COLO668 (cell line): ENCODE measurements at regions not wholly inside any gene's neighbourhood (a gene's known extent, or its start where the extent isn't known, plus 50 kb on each side); places are given as distances from the start of the nearest gene placed in this dataset.
A peak's percentile ranks its signal among the peaks of the same experiment; 100 is the strongest.
"Not testable (repeated sequence)": the region's sequence is repeated elsewhere in the genome, so short reads cannot be mapped to it uniquely, and the experiment has no call there.

ENCODE experiments used
- DNase-seq: peaks from one replicate; lab custom pipeline; 2025; ENCODE audit not compliant: unreplicated experiment; lab: John Stamatoyannopoulos, UW

DNA sequence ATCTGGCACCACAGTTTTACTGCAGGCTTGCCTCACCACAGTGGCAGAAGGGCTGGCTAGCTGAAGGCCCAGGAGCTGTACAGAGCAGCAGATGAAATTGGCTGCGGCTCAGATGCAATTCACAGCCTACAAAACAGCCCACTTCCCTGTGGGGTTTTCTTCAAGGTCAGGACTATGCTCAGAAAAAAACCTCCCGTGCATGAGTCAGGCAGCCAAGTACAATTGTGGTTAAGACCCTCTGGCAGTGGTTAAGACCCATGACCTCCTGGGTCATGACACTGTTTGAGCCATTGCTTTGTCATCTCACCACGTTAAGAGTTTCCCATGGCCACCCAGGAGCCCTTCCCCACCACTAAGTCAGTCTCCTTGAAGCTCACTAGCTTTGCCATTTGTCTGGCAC, 276.3 kb downstream of the HNRNPD start:
- no peak for DNase-seq

DNA sequence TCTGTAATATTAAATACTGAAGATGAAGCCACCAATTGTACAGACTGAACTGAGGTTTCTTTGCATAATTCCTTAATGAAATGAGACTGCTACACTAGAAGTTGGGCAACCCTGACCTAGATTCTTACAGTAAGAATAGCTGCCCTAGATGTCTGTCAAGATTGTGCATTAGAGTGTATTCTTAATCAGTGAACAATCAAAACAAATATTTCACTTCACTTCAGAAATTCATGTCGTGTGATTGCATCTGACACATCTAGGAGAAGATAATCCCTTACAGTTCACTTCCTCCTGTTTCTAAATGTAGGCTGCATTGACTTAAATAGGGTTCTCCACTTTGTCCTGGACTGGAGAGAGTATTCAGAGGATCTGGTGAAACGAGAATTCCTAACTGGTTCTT, 283.1 kb downstream of the HNRNPD start:
- DNase-seq = no peak

DNA sequence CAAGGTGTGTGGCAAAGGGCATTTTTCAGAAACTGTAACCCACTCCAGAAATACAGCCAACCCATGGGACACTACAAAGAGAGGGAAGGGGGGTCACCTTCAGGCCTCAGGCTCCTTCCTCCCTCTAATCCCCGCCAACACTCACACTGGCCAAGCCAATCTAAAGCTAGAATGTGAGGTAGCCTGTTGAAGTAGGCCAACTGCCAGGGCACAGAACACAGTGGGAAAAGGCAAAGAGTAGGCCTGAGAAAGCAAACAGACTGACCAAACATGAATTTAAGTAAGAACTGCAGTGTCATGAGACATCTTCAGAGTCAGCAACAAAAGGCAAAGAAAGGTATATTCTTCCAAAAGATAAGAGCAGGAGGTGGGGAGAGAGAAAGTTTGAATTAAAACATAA, 289.0 kb downstream of the HNRNPD start:
- DNase-seq = no peak

DNA sequence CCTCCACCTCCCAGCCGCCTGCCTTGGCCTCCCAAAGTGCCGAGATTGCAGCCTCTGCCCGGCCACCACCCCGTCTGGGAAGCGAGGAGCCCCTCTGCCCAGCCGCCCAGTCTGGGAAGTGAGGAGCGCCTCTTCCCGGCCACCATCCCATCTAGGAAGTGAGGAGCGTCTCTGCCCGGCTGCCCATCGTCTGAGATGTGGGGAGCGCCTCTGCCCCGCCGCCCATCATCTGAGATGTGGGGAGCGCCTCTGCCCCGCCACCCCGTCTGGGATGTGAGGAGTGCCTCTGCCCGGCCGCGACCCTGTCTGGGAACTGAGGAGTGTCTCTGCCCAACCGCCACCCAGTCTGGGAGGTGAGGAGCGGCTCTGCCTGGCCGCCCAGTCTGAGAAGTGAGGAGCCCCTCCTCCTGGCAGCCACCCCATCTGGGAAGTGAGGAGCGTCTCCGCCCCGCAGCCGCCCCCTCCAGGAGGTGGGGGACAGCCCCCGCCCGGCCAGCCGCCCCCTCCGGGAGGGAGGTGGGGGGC, 296.3 kb downstream of the HNRNPD start:
- DNase-seq = not testable (repeated sequence)

DNA sequence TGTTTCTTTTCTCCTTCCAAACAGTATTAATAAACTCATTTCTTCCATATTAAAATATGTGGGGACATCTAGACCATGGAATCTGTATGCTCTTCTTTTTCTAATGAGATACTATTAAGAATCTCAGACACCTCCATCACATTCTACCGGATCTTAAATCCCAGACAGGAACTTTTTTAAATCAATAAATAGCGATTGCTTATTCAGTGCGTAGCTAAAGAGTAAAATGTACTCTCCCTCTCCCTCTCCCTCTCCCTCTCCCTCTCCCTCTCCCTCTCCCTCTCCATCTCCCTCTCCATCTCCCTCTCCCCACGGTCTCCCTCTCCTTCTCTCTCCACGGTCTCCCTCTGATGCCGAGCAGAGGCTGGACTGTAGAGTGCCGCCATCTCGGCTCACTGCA, 297.0 kb downstream of the HNRNPD start:
- no peak for DNase-seq

DNA sequence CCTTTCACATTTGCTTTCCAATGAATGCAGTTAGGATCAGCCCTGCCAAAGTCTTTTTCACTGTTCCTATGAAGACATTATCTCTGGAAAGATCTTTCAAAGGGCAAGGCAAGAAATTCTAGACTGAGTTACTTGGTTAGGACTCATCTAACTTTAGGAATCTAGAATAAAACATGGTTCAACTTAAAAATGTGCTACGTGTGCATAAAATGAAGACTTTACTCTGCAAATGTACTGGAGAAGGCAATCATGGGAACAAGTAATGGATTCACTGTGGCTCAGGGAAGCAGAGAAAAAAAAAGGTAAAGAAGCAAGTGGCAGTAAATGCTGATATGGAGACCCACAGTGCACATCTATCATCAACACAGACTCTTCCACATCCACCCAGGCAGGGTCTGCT, 297.4 kb downstream of the HNRNPD start:
- DNase-seq = no peak

DNA sequence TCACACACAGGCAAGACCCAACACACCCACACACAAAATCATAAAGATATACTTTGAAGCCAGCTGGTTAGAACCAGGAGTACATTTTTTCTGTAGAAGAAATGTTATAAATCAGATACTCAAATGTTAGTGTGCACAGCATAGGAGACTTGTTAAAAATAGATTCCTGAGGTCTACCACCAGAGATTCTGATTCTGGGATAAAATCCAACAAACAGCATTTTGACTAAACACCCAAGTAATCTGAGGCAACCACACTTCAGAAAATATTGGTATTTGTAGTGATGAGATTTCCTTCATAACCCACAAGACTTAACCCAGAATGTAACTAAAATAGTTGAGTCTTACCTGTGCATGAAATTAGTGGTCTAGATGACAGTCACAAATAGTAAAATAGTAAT, 301.8 kb downstream of the HNRNPD start:
- no peak for DNase-seq

DNA sequence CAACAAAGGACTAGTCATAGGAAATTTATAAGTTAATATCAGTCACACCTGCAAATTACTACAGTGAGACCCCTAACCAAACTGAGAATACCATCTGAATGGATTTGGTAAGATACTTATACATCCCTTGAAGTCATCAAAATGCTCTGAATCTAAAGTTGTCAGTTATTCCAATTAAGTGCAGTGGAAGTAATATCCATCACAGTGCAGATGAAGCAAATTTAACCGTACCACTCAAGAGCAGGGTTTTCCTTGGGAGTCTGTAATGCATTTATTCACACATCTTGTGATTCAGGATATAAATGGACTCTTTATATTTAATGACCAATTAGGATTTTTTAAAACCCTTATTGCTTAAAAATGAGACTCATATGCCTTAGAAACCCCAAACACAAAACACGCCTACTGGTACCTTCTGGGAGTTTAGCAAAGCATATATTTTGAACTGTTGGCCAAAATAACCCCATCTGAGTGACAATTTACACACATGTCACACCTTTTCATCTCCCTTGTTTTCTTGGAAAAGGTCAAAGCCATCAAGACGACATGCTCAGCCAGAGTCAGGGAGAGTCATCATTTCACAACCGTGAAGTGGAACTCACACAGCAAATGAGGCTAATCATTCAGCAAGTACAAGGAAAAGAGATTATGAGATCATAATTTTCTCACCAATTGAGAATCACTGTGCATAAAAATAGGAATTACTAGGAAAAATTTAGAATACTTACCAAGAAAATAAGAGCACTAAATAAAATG, 303.7 kb downstream of the HNRNPD start:
- no peak for DNase-seq

DNA sequence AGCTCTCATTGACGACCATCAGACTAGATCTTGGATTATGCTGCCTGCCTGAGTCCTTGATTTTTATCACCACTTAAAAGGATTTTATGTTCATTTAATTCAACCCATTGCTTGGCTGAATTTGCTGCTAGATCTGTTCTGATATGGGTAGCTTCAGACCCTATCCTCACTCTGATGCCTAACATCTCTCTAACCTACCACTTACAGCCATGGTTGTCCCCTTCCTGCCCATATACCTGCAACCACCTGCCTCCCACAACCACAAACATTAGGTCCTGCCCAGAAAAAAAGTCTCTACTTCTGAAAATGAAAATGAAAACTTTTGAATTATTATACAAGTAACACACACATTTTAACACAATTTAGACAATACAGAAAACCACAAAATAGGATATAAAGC, 310.8 kb downstream of the HNRNPD start:
- DNase-seq = no peak

DNA sequence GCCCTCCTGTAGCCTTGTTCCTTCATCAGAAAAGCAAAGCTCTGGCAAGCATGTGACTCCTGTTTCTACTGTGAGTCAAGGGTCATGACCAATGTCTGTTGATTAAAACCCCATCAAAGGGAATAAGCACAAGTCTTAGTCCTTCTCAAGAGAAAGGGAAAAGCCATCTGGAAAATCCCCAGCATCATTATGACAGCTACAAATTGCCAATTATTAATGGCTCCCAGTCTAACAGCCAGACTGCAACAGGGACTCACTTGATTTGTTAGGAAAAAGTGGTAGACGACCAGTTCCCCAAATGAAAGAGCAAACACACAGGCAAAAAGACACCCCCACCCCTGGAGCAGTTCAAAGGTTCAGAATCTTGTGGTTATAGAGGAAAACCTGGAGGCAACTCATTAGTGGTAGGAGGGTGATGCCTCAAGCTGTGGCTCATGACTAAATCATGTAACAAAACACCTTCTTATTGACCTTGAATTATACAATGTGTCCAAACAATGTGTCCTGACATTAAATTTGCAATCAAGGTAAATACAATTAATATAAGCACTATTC, 315.7 kb downstream of the HNRNPD start:
- DNase-seq = no peak

DNA sequence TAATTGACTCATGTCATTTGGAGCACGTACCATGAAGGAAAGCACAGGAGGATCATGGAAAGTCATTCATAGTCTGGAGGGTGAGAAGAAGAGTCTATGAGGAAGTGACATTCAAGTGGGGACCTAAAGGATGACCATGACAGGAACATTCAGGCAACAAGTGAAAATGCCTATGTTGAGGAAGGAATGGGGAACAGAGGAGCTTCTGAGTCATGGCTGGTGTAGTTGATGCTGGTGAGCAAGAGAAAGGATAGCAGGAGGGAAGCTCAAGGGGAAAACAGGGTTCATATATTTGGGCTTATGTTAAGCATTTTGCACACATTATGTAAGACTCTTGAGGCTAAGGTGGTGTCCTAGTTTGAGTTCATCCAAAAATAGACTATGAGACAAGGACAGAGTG, 318.6 kb downstream of the HNRNPD start:
- no peak for DNase-seq

DNA sequence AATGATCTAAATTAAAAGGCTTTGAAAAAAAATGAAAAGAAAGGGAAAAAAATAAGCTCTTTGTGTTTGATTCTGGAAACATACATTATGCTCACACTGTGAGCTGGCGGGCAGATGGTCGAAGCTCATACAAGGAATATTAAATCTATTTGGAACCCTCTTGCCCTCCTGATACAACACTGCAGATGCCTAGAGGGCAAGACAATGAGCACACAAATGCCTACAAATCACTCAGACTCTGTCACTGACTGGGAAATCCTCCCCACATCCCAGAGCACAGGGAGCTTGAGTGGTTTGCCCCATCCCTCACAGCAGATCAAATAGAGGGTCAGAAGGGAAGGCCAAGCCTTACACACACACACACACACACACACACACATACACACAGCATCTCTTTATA, 320.4 kb downstream of the HNRNPD start:
- peak; percentile 14 for DNase-seq

DNA sequence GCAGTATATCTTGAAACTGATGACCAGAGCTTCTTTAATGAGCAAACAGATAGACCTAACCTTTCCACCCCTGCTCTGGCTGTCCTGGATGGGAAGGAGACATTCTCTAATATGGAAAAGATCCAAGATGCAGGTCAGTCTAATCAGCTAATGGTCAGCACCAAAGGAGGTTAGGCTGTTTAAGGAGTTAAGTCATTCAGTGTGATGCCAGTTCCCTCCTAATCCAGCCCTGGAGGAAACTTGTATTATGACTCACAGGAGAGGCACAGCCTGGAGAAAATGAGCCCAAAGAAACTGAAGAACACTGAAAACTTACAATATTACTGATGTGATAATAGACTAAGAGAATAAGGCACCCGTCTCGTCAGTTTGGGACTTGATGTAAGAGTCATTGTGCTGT, 323.0 kb downstream of the HNRNPD start:
- no peak for DNase-seq

DNA sequence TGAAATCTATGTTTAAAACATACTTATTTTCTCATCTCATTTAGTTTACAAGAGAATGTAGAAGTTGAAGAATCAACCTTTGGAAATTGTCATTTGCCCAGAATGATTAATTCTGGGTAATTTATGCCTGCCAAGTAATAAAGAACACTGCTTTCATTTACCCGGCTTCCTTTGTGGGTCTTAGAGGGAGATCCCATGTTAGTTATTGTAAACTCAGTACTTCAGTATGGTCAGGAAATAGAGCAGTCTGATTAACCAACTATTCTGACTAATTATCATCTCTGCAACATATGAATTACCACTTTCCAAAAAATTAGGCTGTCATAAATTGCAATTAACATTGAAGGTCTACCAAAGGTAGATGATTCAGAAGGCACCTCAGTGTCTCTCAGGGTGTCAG, 324.5 kb downstream of the HNRNPD start:
- no peak for DNase-seq

DNA sequence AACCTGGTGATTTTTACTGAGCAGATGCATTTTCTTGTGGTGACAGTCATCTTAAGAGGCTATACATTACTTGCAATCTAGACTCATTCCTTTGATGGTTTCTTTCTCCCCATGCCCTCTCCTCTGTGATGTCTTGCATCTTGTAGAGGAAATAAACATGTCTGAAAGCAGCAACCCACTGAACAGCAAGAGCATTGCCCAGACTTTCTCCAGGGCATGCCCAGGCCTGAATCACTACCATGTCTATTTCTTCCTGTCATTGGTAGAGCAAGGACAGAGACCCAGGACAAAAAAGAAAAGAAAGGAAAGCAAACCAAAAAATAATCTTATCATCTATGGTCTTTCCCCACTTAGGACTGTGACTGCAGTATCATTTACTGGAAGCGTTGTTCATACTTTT, 326.1 kb downstream of the HNRNPD start:
- no peak for DNase-seq

DNA sequence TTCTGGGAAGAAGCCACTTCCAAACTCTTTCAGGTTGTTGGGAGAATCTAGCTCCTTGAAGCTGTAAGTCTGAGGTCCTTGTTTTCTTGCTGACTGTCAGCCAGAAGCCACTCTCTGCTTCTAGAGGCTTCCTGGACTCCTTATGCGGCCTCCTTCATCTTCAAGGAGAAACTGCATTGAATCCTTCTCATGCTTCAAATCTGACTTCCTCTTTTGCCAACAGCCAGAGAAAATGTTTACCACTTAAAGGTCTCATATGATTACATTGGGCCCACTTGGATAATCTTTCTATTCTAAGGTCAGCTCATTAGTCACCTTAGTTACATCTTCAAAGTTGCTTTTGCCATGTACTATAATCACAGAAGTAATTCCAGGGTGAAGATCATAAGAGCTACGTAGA, 327.0 kb downstream of the HNRNPD start:
- no peak for DNase-seq

DNA sequence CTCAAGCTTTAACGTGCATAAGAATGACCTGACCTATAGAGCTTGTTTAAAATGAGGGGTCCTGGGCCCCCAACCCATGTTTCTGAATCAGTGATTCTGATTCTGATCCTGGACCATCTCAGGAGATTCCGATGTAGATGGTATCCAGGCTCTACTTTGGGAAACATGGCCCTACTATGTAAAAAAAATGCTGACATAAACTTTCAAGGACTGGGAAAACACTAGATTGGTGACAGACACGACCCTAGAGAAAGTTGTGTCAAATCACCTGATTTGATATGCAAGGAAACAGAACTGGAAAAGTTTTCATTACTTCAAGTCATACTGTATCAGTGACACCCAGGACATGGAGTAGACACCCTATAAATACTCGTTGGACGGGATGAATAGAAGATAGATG, 328.5 kb downstream of the HNRNPD start:
- DNase-seq = no peak

DNA sequence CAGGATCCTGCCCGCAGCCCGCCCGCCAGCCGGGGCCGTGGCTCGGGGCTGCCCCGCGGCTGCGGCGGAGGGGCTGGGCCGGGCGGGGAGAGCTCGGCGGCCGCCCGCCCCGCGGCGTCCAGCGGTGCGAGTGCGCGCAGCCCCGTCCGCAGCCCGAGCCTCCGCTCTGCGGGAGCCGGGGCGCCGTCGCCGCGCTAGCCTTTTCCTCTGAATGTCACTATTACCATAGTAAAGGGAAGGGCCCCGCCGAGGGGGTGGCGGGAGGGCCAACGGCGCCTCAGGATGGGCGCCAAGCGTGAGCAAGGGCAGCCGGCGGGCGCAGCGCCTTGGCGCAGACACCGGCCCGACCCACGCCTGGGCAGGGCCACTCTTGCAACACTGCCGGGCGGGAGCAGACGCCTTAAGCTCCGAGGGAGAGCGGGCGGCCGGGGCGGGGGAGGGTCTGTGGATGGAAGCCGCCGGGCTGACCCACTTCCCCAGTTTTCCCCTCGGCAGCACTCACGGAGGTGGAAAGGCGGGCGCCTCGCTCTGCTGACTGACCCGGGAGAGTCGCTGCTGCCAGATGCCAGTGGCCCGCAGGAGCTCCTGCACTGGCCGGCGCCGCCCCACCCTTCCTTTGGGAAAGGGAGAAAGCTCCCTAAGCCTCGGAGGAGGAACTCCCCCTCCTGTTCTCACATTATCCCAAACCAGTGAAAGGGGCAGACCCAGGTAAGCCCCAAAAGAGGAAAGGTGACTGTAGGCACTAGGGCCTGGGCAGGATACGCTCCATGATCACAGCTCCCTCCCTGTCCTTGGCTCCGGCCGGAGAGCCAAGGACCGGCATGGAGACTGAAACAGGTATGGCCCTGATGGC, 329.4 kb downstream of the HNRNPD start:
- DNase-seq = peak; percentile 87

DNA sequence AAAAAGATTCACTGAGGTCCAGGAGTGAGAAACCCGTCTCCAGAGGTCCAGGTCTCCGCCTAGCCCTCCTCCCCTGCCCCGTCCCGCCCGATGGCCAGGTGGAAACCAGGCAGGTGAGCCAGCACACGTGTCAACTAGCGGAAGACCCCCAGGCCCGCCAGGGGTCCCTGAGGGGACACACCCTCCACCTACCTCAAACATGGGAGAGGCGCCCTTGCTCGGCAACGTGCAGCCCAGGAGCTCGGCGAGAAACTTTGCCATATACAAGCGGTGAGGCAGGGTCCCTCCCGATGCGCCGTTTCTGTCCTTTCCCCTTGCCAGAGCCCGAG, 330.0 kb downstream of the HNRNPD start:
- DNase-seq = no peak

DNA sequence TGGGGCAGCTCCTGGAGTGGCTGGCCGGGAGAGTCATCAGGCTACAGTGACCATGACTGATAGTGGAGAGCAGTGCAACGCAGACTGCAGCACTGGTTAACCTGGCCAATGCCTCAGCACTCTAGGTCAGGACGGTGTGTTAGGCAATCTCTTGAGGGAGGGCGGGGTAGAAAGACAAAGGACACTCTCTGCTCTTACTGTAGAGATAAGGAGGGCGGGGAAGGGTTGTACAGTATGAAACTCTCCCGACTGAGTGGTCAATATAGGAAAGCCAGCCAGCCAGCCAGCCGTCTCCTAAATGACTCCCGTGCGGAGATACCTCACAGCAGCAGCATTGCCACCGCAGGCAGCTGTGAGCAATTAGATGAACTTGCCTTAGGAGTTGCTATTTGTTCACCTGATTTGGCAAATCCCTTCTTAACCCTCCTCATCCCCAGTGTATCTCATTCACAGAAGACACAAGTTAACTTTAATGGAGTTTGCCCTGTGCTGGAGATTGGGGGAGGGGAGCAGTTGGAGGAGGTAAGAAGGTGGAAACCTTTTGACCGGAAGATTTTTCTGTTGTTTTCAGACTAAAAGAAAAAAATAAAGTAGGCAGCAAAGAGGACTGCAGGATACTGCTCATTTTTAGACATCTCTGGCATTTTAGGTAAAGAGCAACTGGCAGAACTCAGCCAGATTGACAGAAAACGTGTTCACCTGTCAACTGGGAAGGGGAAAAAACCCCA, 330.5 kb downstream of the HNRNPD start:
- DNase-seq = peak; percentile 52

DNA sequence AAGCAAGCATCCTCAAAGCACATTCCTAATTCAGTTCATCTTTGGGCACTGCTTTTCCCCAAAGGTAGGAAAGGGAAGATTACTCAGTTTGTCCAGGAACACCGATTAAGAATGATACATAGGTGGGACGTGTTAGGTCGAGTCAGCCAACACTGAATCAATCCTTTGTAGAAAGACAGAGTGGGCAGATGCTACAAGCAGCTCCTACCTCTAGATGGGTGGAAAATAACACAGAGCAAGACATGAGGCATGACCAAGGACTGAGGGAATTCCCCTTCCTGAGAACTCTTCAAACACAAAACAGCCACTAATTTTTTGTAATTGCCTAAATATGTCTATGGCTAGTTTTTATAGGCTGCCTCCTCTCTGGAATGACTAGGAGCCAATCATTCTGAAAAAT, 331.7 kb downstream of the HNRNPD start:
- DNase-seq = no peak
